IMR-90 (cell line): ENCODE measurements at regions not wholly inside any gene's neighbourhood (a gene's known extent, or its start where the extent isn't known, plus 50 kb on each side); places are given as distances from the start of the nearest gene placed in this dataset.

Experiments used
- ATAC-seq: fragments of 200-7000 bp; cut with Tn5 transposase; 2 replicates; pipeline ENCODE4 v1.9.1; 2020; ENCODE audit warnings: low read depth, mild to moderate bottlenecking, moderate library complexity
- BruUV-seq: library from RNA; stranded (reverse); fragments of 400-500 nt; replicated peaks from 2 replicates; lab custom pipeline; 2021; lab: Mats Ljungman, UMichigan
- CTCF ChIA-PET: fragments of 300-600 bp; formaldehyde crosslinking; extraction: SDS; loops from one replicate; lab custom pipeline; 2021; ENCODE audit warnings: antibody characterized with exemption; lab: Yijun Ruan, JAX
- POLR2A ChIA-PET: fragments of 300-600 bp; sonication (Branson Sonifier 250); formaldehyde crosslinking; loops from one replicate; lab custom pipeline; 2022; ENCODE audit warnings: antibody characterized with exemption; ENCODE audit not compliant: unreplicated experiment; lab: Charles Lee
- DNase-seq: peaks from one replicate; pipeline ENCODE4 v3.0.0; 2013
- H2AFZ ChIP-seq: replicated peaks from 2 replicates; pipeline ENCODE3; 2013; ENCODE audit warnings: low read length, mild to moderate bottlenecking; ENCODE audit not compliant: poor library complexity
- H2AK5ac ChIP-seq: 2 replicates; pipeline ENCODE4 v1.6.1; 2013; ENCODE audit warnings: low read depth, low read length, inconsistent platforms
- H2AK9ac ChIP-seq: replicated peaks from 2 replicates; pipeline ENCODE3; 2013; ENCODE audit warnings: mild to moderate bottlenecking, low read depth, low read length, moderate library complexity; ENCODE audit not compliant: poor library complexity
- H2BK120ac ChIP-seq: 2 replicates; pipeline ENCODE4 v1.6.1; 2013; ENCODE audit warnings: low read depth, low read length, inconsistent platforms
- H2BK15ac ChIP-seq: 3 replicates; pipeline ENCODE4 v1.6.1; 2013; ENCODE audit warnings: low read depth, low read length, inconsistent platforms
- H2BK20ac ChIP-seq: 2 replicates; pipeline ENCODE4 v1.6.1; 2013; ENCODE audit warnings: low read depth, mild to moderate bottlenecking, inconsistent platforms, low read length, moderate library complexity
- H2BK5ac ChIP-seq: 2 replicates; pipeline ENCODE4 v1.6.1; 2013; ENCODE audit warnings: mild to moderate bottlenecking, low read depth, low read length, inconsistent platforms; ENCODE audit not compliant: poor library complexity, severe bottlenecking
- H3K14ac ChIP-seq: replicated peaks from 2 replicates; pipeline ENCODE4 v1.6.1; 2013; ENCODE audit warnings: low read depth, low read length, inconsistent platforms
- H3K18ac ChIP-seq: 2 replicates; pipeline ENCODE4 v1.6.1; 2013; ENCODE audit warnings: low read depth, low read length, control low read depth
- H3K23ac ChIP-seq: 2 replicates; pipeline ENCODE4 v1.6.1; 2013; ENCODE audit warnings: low read depth, low read length, inconsistent platforms
- H3K27ac ChIP-seq: 2 replicates; pipeline ENCODE4 v1.5.1; 2013; ENCODE audit warnings: mild to moderate bottlenecking, control low read depth, low read length; ENCODE audit not compliant: insufficient read depth
- H3K27me3 ChIP-seq: 2 replicates; pipeline ENCODE4 v1.6.1; 2013; ENCODE audit warnings: low read length; ENCODE audit not compliant: control insufficient read depth, insufficient read depth
- H3K36me3 ChIP-seq: 2 replicates; pipeline ENCODE4 v1.6.1; 2013; ENCODE audit warnings: low read length, mixed read lengths; ENCODE audit not compliant: control insufficient read depth, insufficient read depth
- H3K4ac ChIP-seq: 2 replicates; pipeline ENCODE4 v1.6.1; 2013; ENCODE audit warnings: low read depth, low read length, inconsistent platforms
- H3K4me1 ChIP-seq: 2 replicates; pipeline ENCODE4 v1.6.1; 2013; ENCODE audit warnings: low read length, mixed read lengths; ENCODE audit not compliant: control insufficient read depth, insufficient read depth
- H3K4me2 ChIP-seq: 2 replicates; pipeline ENCODE4 v1.6.1; 2013; ENCODE audit warnings: low read depth, mild to moderate bottlenecking, control low read depth, low read length, moderate library complexity
- H3K4me3 ChIP-seq: 2 replicates; pipeline ENCODE4 v1.5.1; 2013; ENCODE audit warnings: low read depth, mild to moderate bottlenecking, control low read depth, low read length, moderate library complexity; ENCODE audit not compliant: insufficient read depth
- H3K56ac ChIP-seq: 2 replicates; pipeline ENCODE4 v1.6.1; 2013; ENCODE audit warnings: low read length, inconsistent platforms; ENCODE audit not compliant: insufficient read depth; ENCODE audit errors: extremely low read depth
- H3K79me1 ChIP-seq, 2 experiments: 2 replicates each; pipeline ENCODE4 v1.6.1; 2013; ENCODE audit warnings: low read length in 2 of 2, inconsistent platforms in 1 of 2, low read depth in 1 of 2
- H3K9ac ChIP-seq: 2 replicates; pipeline ENCODE4 v1.6.1; 2013; ENCODE audit warnings: low read depth, low read length, control low read depth
- H3K9me1 ChIP-seq: 2 replicates; pipeline ENCODE4 v1.6.1; 2013; ENCODE audit warnings: low read length, inconsistent platforms; ENCODE audit not compliant: insufficient read depth
- H3K9me3 ChIP-seq: 2 replicates; pipeline ENCODE4 v1.6.1; 2013; ENCODE audit warnings: low read length; ENCODE audit not compliant: control insufficient read depth, insufficient read depth
- H4K20me1 ChIP-seq: 2 replicates; pipeline ENCODE4 v1.6.1; 2013; ENCODE audit warnings: low read length, inconsistent platforms; ENCODE audit not compliant: insufficient read depth
- H4K5ac ChIP-seq: 2 replicates; pipeline ENCODE4 v1.6.1; 2013; ENCODE audit warnings: mild to moderate bottlenecking, low read depth, low read length, control low read depth
- H4K8ac ChIP-seq, 2 experiments: 2 replicates each; pipeline ENCODE4 v1.6.1; 2013; ENCODE audit warnings: low read depth in 2 of 2, low read length in 2 of 2, control low read depth in 1 of 2, inconsistent platforms in 1 of 2
- H4K91ac ChIP-seq: 2 replicates; pipeline ENCODE4 v1.6.1; 2013; ENCODE audit warnings: low read depth, low read length, inconsistent platforms; ENCODE audit not compliant: insufficient read depth
- BHLHE40 ChIP-seq: fragments of 150-350 bp; IDR thresholded peaks from 2 replicates; pipeline ENCODE4 v1.6.1; 2016; ENCODE audit warnings: mild to moderate bottlenecking, low read depth, low read length
- CHD1 ChIP-seq: IDR thresholded peaks from 2 replicates; pipeline ENCODE4 v1.6.1; 2012; ENCODE audit warnings: low read depth, low read length, improper control_type of control experiment
- CTCF ChIP-seq: conservative IDR thresholded peaks from 2 replicates; pipeline ENCODE4 v1.5.1; 2012; ENCODE audit warnings: mild to moderate bottlenecking, low read depth, low read length, improper control_type of control experiment
- ELK1 ChIP-seq: fragments of 150-350 bp; IDR thresholded peaks from 2 replicates; pipeline ENCODE4 v1.6.1; 2016; ENCODE audit warnings: low read depth, mild to moderate bottlenecking, low read length, moderate library complexity, borderline replicate concordance
- FOS ChIP-seq: fragments of 150-350 bp; IDR thresholded peaks from 2 replicates; pipeline ENCODE4 v1.6.1; 2016; ENCODE audit warnings: low read depth, low read length
- MAFK ChIP-seq: IDR thresholded peaks from 2 replicates; pipeline ENCODE4 v1.6.1; 2012; ENCODE audit warnings: low read depth, low read length, improper control_type of control experiment
- MAZ ChIP-seq: IDR thresholded peaks from 2 replicates; pipeline ENCODE4 v1.6.1; 2012; ENCODE audit warnings: low read depth, mild to moderate bottlenecking, low read length, improper control_type of control experiment, moderate library complexity, borderline replicate concordance
- MXI1 ChIP-seq: IDR thresholded peaks from 2 replicates; pipeline ENCODE4 v1.6.1; 2012; ENCODE audit warnings: low read depth, mild to moderate bottlenecking, low read length, moderate library complexity, borderline replicate concordance
- NFE2L2 ChIP-seq: fragments of 150-350 bp; IDR thresholded peaks from 2 replicates; pipeline ENCODE4 v1.6.1; 2016; ENCODE audit warnings: low read depth, mild to moderate bottlenecking, low read length
- POLR2A ChIP-seq: IDR thresholded peaks from 2 replicates; pipeline ENCODE4 v1.6.1; 2012; ENCODE audit warnings: mild to moderate bottlenecking, low read depth, low read length
- RAD21 ChIP-seq: IDR thresholded peaks from 2 replicates; pipeline ENCODE4 v1.6.1; 2012; ENCODE audit warnings: low read length, improper control_type of control experiment
- RCOR1 ChIP-seq: IDR thresholded peaks from 2 replicates; pipeline ENCODE4 v1.6.1; 2012; ENCODE audit warnings: mild to moderate bottlenecking, low read length, improper control_type of control experiment; ENCODE audit not compliant: insufficient replicate concordance
- RFX5 ChIP-seq: IDR thresholded peaks from 2 replicates; pipeline ENCODE4 v1.8.0; 2012; ENCODE audit warnings: low read depth, mild to moderate bottlenecking, low read length, moderate library complexity
- USF2 ChIP-seq: fragments of 150-350 bp; IDR thresholded peaks from 2 replicates; pipeline ENCODE4 v1.6.1; 2017; ENCODE audit warnings: mild to moderate bottlenecking, antibody characterized with exemption, low read length, low read depth
- WGBS, 2 experiments: methylation state at CpG; one replicate each; pipeline versions ENCODE4 v1.1.5 to v1.1.7; 2013; ENCODE audit warnings: missing lambda C conversion rate in 2 of 2; ENCODE audit not compliant: insufficient read length in 1 of 2; ENCODE audit errors: extremely low coverage in 2 of 2; 5-methylcytosine and 5-hydroxymethylcytosine counted together
- dilution Hi-C: fragments of 300-500 bp; cut with HindIII; formaldehyde crosslinking; loops from one replicate; pipeline ENCODE4 v1.14.3; 2018; ENCODE audit warnings: low sequenced_read_pairs; ENCODE audit not compliant: unreplicated experiment
- in situ Hi-C: fragments of 300-500 bp; cut with MboI; formaldehyde crosslinking; loops from 3 replicates; pipeline ENCODE4 v1.14.3; 2019; ENCODE audit warnings: low sequenced_read_pairs, inconsistent platforms, mixed read lengths
- intact Hi-C: fragments of 100-400 bp; cut with micrococcal nuclease; formaldehyde crosslinking; loops from 2 replicates; pipeline ENCODE4 v1.10.0; 2022

- no peak overlapping the region for H4K8ac ChIP-seq
- 40% methylated on average over 1 of the region's 9 CpGs; no CpG with 5 or more reads in 1 of the 2 experiments for WGBS, 2 experiments
- no peaks in the 10 kb centered on the region for H3K9me3 ChIP-seq
- dilution Hi-C loops (no loop called here), in situ Hi-C loops (no loop called here), intact Hi-C loops (no loop called here)
- POLR2A ChIA-PET = no interaction called here
- no peak for ATAC-seq
- H3K27ac ChIP-seq = no peak overlapping the region
- H3K4me3 ChIP-seq = no peak overlapping the region
- no peak overlapping the region for H3K4me2 ChIP-seq
- no peak overlapping the region for H3K14ac ChIP-seq
- H3K9me1 ChIP-seq = no peaks in the 10 kb centered on the region
- no peak overlapping the region for H2BK120ac ChIP-seq
- BruUV-seq = no TSS peak
- H3K27me3 ChIP-seq = peaks cover 2% of the 10 kb centered on the region; the same call in 1 of the 2 replicates
- H4K20me1 ChIP-seq = no peaks in the 10 kb centered on the region
- H2BK20ac ChIP-seq = no peak overlapping the region
- CTCF ChIA-PET = interaction anchor here (0.6 kb wide), 1 partner anchor 337 kb away, joined by 3 read pairs; no protein-coding TSS in a partner anchor
- H3K23ac ChIP-seq = no peak overlapping the region
- H3K4ac ChIP-seq = no peak overlapping the region
- H2BK15ac ChIP-seq = no peak overlapping the region
- no peak overlapping the region for H2AK5ac ChIP-seq
- H3K79me1 ChIP-seq = no peaks in the 10 kb centered on the region
- TF ChIP-seq FOS (no peak), CTCF (no peak), CHD1 (no peak), MAZ (no peak), ELK1 (no peak), POLR2A (no peak), MAFK (no peak), MXI1 (no peak), NFE2L2 (no peak), RAD21 (no peak), BHLHE40 (no peak), USF2 (no peak), RFX5 (no peak), RCOR1 (no peak)
- no peak overlapping the region for H2BK5ac ChIP-seq
- DNase-seq = no peak
- no peak overlapping the region for H3K9ac ChIP-seq
- H4K5ac ChIP-seq = no peak overlapping the region
- H3K18ac ChIP-seq = no peak overlapping the region
- no peak overlapping the region for H4K91ac ChIP-seq
- no peak overlapping the region for H2AFZ ChIP-seq
- H3K4me1 ChIP-seq = no peaks in the 10 kb centered on the region
- H2AK9ac ChIP-seq = no peak overlapping the region
- H3K56ac ChIP-seq = no peak overlapping the region
- no peaks in the 10 kb centered on the region for H3K36me3 ChIP-seq
Observed at GRCh38 chr6:150755042-150755441, 110.5 kb upstream of the MTHFD1L start.
